Breast epithelium (tissue), 4 donors: ENCODE measurements at regions not wholly inside any gene's neighbourhood (a gene's known extent, or its start where the extent isn't known, plus 50 kb on each side); places are given as distances from the start of the nearest gene placed in this dataset.
"Not testable (repeated sequence)": the region's sequence is repeated elsewhere in the genome, so short reads cannot be mapped to it uniquely, and the experiment has no call there.

Source experiments
- DNase-seq, 2 donors: peaks; one replicate each; pipeline ENCODE4 v3.0.0-alpha.2; 2019; ENCODE audit warnings: low spot score in 2 of 2
- H3K27ac ChIP-seq, 2 donors: fragments of 200-600 bp; sonication (generic) in 1 of 2; one replicate each; pipeline ENCODE4 v1.5.1; 2016 to 2019; ENCODE audit warnings: mild to moderate bottlenecking in 1 of 2
- H3K27me3 ChIP-seq, 2 donors: fragments of 200-600 bp; sonication (generic) in 1 of 2; one replicate each; pipeline versions ENCODE4 v1.5.1 to v1.6.0; 2017 to 2019; ENCODE audit warnings: control low read depth in 1 of 2, mild to moderate bottlenecking in 1 of 2
- H3K36me3 ChIP-seq: fragments of 200-600 bp; one replicate; pipeline ENCODE4 v1.5.1; 2019
- H3K4me1 ChIP-seq, 2 donors: fragments of 200-600 bp; sonication (generic); one replicate each; pipeline ENCODE4 v1.5.1; 2016 to 2019; ENCODE audit warnings: control low read depth in 1 of 2
- H3K4me3 ChIP-seq, 3 donors: fragments of 200-600 bp; sonication (generic); 1 replicate in 2 of 3; 2 replicates in 1 of 3; pipeline ENCODE4 v1.5.1; 2016 to 2019; ENCODE audit warnings: mild to moderate bottlenecking in 3 of 3, moderate library complexity in 2 of 3
- H3K9me3 ChIP-seq, 2 donors: fragments of 200-600 bp; sonication (generic) in 1 of 2; one replicate each; pipeline ENCODE4 v1.5.1; 2016 to 2019; ENCODE audit warnings: control low read depth in 1 of 2
- CTCF ChIP-seq, 3 donors: fragments of 450-650 bp; IDR thresholded peaks; one replicate each; pipeline ENCODE4 v1.5.1; 2016 to 2017; ENCODE audit warnings: antibody characterized with exemption in 3 of 3, mild to moderate bottlenecking in 3 of 3, moderate library complexity in 3 of 3
- POLR2A ChIP-seq: fragments of 450-650 bp; IDR thresholded peaks from one replicate; pipeline ENCODE4 v1.6.1; 2016; ENCODE audit warnings: antibody characterized with exemption, mild to moderate bottlenecking, moderate library complexity
- POLR2AphosphoS5 ChIP-seq, 3 donors: sonication (generic); formaldehyde crosslinking; IDR thresholded peaks; one replicate each; pipeline ENCODE4 v1.6.1; 2017; ENCODE audit warnings: antibody characterized with exemption in 3 of 3
- intact Hi-C: fragments of 100-400 bp; cut with DNase I; formaldehyde crosslinking; loops from one replicate; pipeline ENCODE4 v1.15.1; 2023; ENCODE audit warnings: low total_unique reads

- H3K36me3 ChIP-seq: no peaks in the 10 kb centered on the region
- no peak for DNase-seq
- no peak overlapping the region for H3K4me3 ChIP-seq
- no peaks in the 10 kb centered on the region for H3K4me1 ChIP-seq
- H3K27ac ChIP-seq: no peak overlapping the region
- H3K27me3 ChIP-seq: no peaks in the 10 kb centered on the region
- intact Hi-C loops: no loop called here
- H3K9me3 ChIP-seq: no peaks in the 10 kb centered on the region
- TF ChIP-seq CTCF (IDR thresholded peaks at IDR 0.05) (no peak), POLR2A (no peak), POLR2AphosphoS5 (IDR thresholded peaks at IDR 0.05) (no peak)
Measured at GRCh38 chr4:108433832-108434231, 186.5 kb upstream of the RPL34 start.

- intact Hi-C loops: not testable (repeated sequence)
Measured at GRCh38 chr4:108433394-108433793, 187.0 kb upstream of the RPL34 start.

GRCh38 chr4:108432418-108432817 lies 188.0 kb upstream of the RPL34 start:
- TF ChIP-seq CTCF (IDR thresholded peaks at IDR 0.05): no peak
- TF ChIP-seq POLR2AphosphoS5 (IDR thresholded peaks at IDR 0.05): no peak
- TF ChIP-seq POLR2A: no peak
- Histone ChIP-seq H3K36me3 (no peaks in the 10 kb centered on the region), H3K4me1 (no peaks in the 10 kb centered on the region), H3K9me3 (no peaks in the 10 kb centered on the region), H3K27ac (no peak overlapping the region), H3K27me3 (no peaks in the 10 kb centered on the region), H3K4me3 (no peak overlapping the region)
- no peak for DNase-seq
- intact Hi-C loops: no loop called here

More at GRCh38 chr4:108433394-108433793, 187.0 kb upstream of the RPL34 start:
- H3K27ac ChIP-seq, H3K4me3 ChIP-seq, H3K27me3 ChIP-seq, H3K4me1 ChIP-seq, H3K36me3 ChIP-seq, H3K9me3 ChIP-seq, DNase-seq: not testable (repeated sequence)

- Histone ChIP-seq H3K4me1 (no peaks in the 10 kb centered on the region), H3K9me3 (no peaks in the 10 kb centered on the region), H3K36me3 (no peaks in the 10 kb centered on the region), H3K27ac (no peak overlapping the region), H3K4me3 (no peak overlapping the region), H3K27me3 (no peaks in the 10 kb centered on the region)
- DNase-seq: no peak
- intact Hi-C loops: no loop called here
- no peak for TF ChIP-seq POLR2AphosphoS5 (IDR thresholded peaks at IDR 0.05)
- no peak for TF ChIP-seq POLR2A
- no peak for TF ChIP-seq CTCF (IDR thresholded peaks at IDR 0.05)
Measured at GRCh38 chr4:108431986-108432385, 188.4 kb upstream of the RPL34 start.

GRCh38 chr4:108430921-108431320 lies 189.5 kb upstream of the RPL34 start:
- H3K9me3 ChIP-seq: no peaks in the 10 kb centered on the region
- no peak for DNase-seq
- H3K36me3 ChIP-seq: no peaks in the 10 kb centered on the region
- no peak overlapping the region for H3K4me3 ChIP-seq
- H3K27me3 ChIP-seq: no peaks in the 10 kb centered on the region
- no peak for TF ChIP-seq POLR2AphosphoS5 (IDR thresholded peaks at IDR 0.05)
- no peak for TF ChIP-seq CTCF (IDR thresholded peaks at IDR 0.05)
- TF ChIP-seq POLR2A: no peak
- intact Hi-C loops: no loop called here
- no peaks in the 10 kb centered on the region for H3K4me1 ChIP-seq
- no peak overlapping the region for H3K27ac ChIP-seq

- Histone ChIP-seq H3K27me3 (no peaks in the 10 kb centered on the region), H3K27ac (no peak overlapping the region), H3K9me3 (no peaks in the 10 kb centered on the region), H3K4me1 (no peaks in the 10 kb centered on the region), H3K36me3 (no peaks in the 10 kb centered on the region), H3K4me3 (no peak overlapping the region)
- no peak for DNase-seq
- intact Hi-C loops: no loop called here
- TF ChIP-seq POLR2A (no peak), POLR2AphosphoS5 (IDR thresholded peaks at IDR 0.05) (no peak)
Measured at GRCh38 chr4:108429662-108430061, 190.7 kb upstream of the RPL34 start.
